RWPE2 (cell line): ENCODE measurements at regions not wholly inside any gene's neighbourhood (a gene's known extent, or its start where the extent isn't known, plus 50 kb on each side); places are given as distances from the start of the nearest gene placed in this dataset.

Source experiments
- ATAC-seq: fragments of 200-7000 bp; cut with Tn5 transposase; 3 replicates; pipeline ENCODE4 v1.9.1; 2021; ENCODE audit warnings: low read depth
- DNase-seq: peaks from one replicate; pipeline ENCODE4 v3.0.0-alpha.2; 2020; ENCODE audit warnings: low spot score
- H3K27ac ChIP-seq: fragments of 450-650 bp; 2 replicates; pipeline ENCODE4 v1.5.1; 2017; ENCODE audit warnings: mild to moderate bottlenecking; ENCODE audit not compliant: poor library complexity, severe bottlenecking
- H3K27me3 ChIP-seq: fragments of 250-450 bp; sonication (Bioruptor Pico); 2 replicates; pipeline ENCODE4 v1.5.1; 2021; ENCODE audit warnings: mild to moderate bottlenecking, moderate library complexity; ENCODE audit not compliant: insufficient read depth, poor library complexity, severe bottlenecking
- H3K36me3 ChIP-seq: fragments of 250-450 bp; sonication (Bioruptor Pico); 2 replicates; pipeline ENCODE4 v1.5.1; 2020; ENCODE audit warnings: low read depth, mild to moderate bottlenecking, moderate library complexity
- H3K4me1 ChIP-seq: fragments of 250-450 bp; sonication (Bioruptor Pico); 2 replicates; pipeline ENCODE4 v1.5.1; 2021; ENCODE audit warnings: mild to moderate bottlenecking, moderate library complexity; ENCODE audit not compliant: insufficient read depth, poor library complexity, severe bottlenecking
- H3K4me3 ChIP-seq: fragments of 250-450 bp; sonication (Bioruptor Pico); 2 replicates; pipeline ENCODE4 v1.5.1; 2021; ENCODE audit warnings: mild to moderate bottlenecking, moderate library complexity; ENCODE audit not compliant: severe bottlenecking
- H3K9me3 ChIP-seq: fragments of 250-450 bp; sonication (Bioruptor Pico); 2 replicates; pipeline ENCODE4 v1.5.1; 2021; ENCODE audit warnings: mild to moderate bottlenecking, moderate library complexity; ENCODE audit not compliant: severe bottlenecking
- CTCF ChIP-seq: fragments of 450-650 bp; IDR thresholded peaks from one replicate; pipeline ENCODE4 v1.5.1; 2017; ENCODE audit warnings: mild to moderate bottlenecking, moderate library complexity; ENCODE audit not compliant: poor library complexity, severe bottlenecking

- no peak for ATAC-seq
- H3K27me3 ChIP-seq, result no peaks in the 10 kb centered on the region
- no peak overlapping the region for H3K27ac ChIP-seq
- no peak for TF ChIP-seq CTCF
- no peaks in the 10 kb centered on the region for H3K4me1 ChIP-seq
- no peaks in the 10 kb centered on the region for H3K36me3 ChIP-seq
- no peak for DNase-seq
- no peak overlapping the region for H3K4me3 ChIP-seq
- H3K9me3 ChIP-seq, result no peaks in the 10 kb centered on the region
Observed at GRCh38 chr15:31175484-31175883, 74.0 kb upstream of the TRPM1 start.

- Histone ChIP-seq H3K9me3 (no peaks in the 10 kb centered on the region), H3K27ac (no peak overlapping the region), H3K4me1 (no peaks in the 10 kb centered on the region), H3K27me3 (no peaks in the 10 kb centered on the region), H3K36me3 (no peaks in the 10 kb centered on the region), H3K4me3 (no peak overlapping the region)
- no peak for TF ChIP-seq CTCF
- DNase-seq, result no peak
- ATAC-seq, result peak; percentile 45; the same call in 1 of the 3 replicates
Observed at GRCh38 chr15:31177951-31178350, 76.4 kb upstream of the TRPM1 start.

- no peaks in the 10 kb centered on the region for H3K36me3 ChIP-seq
- no peak for ATAC-seq
- H3K27ac ChIP-seq, result no peak overlapping the region
- H3K9me3 ChIP-seq, result no peaks in the 10 kb centered on the region
- no peaks in the 10 kb centered on the region for H3K4me1 ChIP-seq
- no peak for DNase-seq
- H3K27me3 ChIP-seq, result no peaks in the 10 kb centered on the region
- no peak overlapping the region for H3K4me3 ChIP-seq
- no peak for TF ChIP-seq CTCF
Observed at GRCh38 chr15:31178705-31179104, 77.2 kb upstream of the TRPM1 start.

- Histone ChIP-seq H3K27ac (no peak overlapping the region), H3K9me3 (no peaks in the 10 kb centered on the region)
Observed at GRCh38 chr15:31179693-31180092, 78.2 kb upstream of the TRPM1 start.

GRCh38 chr15:31193291-31193690 lies 91.8 kb upstream of the TRPM1 start:
- no peak for ATAC-seq
- Histone ChIP-seq H3K9me3 (peaks cover 6% of the 10 kb centered on the region), H3K27ac (no peak overlapping the region), H3K4me3 (no peak overlapping the region), H3K36me3 (no peaks in the 10 kb centered on the region), H3K4me1 (no peaks in the 10 kb centered on the region), H3K27me3 (peaks cover 4% of the 10 kb centered on the region)
- DNase-seq, result no peak
- TF ChIP-seq CTCF, result no peak

More at GRCh38 chr15:31179693-31180092, 78.2 kb upstream of the TRPM1 start:
- no peak for TF ChIP-seq CTCF
- Histone ChIP-seq H3K4me1 (no peaks in the 10 kb centered on the region), H3K4me3 (no peak overlapping the region), H3K36me3 (no peaks in the 10 kb centered on the region), H3K27me3 (no peaks in the 10 kb centered on the region)
- ATAC-seq (no peak), DNase-seq (no peak)
